ENCODE measurements at regions not wholly inside any gene's neighbourhood (a gene's known extent, or its start where the extent isn't known, plus 50 kb on each side); places are given as distances from the start of the nearest gene placed in this dataset.

GRCh38 chr2:35530615-35531135, 824.9 kb upstream of the CRIM1 start:
- TF ChIP-seq CTCF (conservative IDR thresholded peaks at IDR 0.05; ENCODE audit: low read length): no peak
- TF ChIP-seq EZH2phosphoT487 (IDR thresholded peaks at IDR 0.05; ENCODE audit: borderline replicate concordance): no peak
